ENCODE measurements at regions not wholly inside any gene's neighbourhood (a gene's known extent, or its start where the extent isn't known, plus 50 kb on each side); places are given as distances from the start of the nearest gene placed in this dataset.

GRCh38 chr3:72481542-72481941 lies 366.7 kb downstream of the SHQ1 start:
- Histone ChIP-seq H3K9me2 (no peaks in the 10 kb centered on the region), H3F3A (replicated peaks; ENCODE audit: insufficient read depth) (no peaks in the 10 kb centered on the region), H3K9ac (no peak overlapping the region), H3K36me3 (replicated peaks in 1 of 2; ENCODE audit: control insufficient read depth in 1 of 2, insufficient read depth in 2 of 2, low read length in 1 of 2) (no peaks in the 10 kb centered on the region), H3K79me2 (ENCODE audit: insufficient read depth) (no peaks in the 10 kb centered on the region), H3K27me3 (ENCODE audit: insufficient read depth) (no peaks in the 10 kb centered on the region), H2AFZ (ENCODE audit: low read depth) (no peak overlapping the region), H4K20me1 (ENCODE audit: insufficient read depth) (no peaks in the 10 kb centered on the region), H3K9me3 (no peaks in the 10 kb centered on the region), H3K4me2 (no peak overlapping the region), H3K27ac (ENCODE audit: low read depth in 2 of 2, low read length in 1 of 2) (no peak overlapping the region), H3K4me3 (ENCODE audit: low read depth in 2 of 2, low read length in 1 of 2) (no peak overlapping the region), H3K4me1 (ENCODE audit: control insufficient read depth in 1 of 2, insufficient read depth in 2 of 2, low read depth in 1 of 2, low read length in 1 of 2) (no peaks in the 10 kb centered on the region; a peak in 1 of 4 replicates)
- ChIA-PET CTCF (no interaction called here), POLR2A (no interaction called here)
- no peak for DNase-seq
- 80% methylated on average over 4 of the region's 4 CpGs for WGBS (ENCODE audit: low lambda C conversion rate)
- TF ChIP-seq NRF1 (IDR thresholded peaks at IDR 0.05; ENCODE audit: low read depth, low read length) (no peak), FOSL2 (IDR thresholded peaks at IDR 0.05; ENCODE audit: borderline replicate concordance, low read depth) (no peak), RXRA (IDR thresholded peaks at IDR 0.05; ENCODE audit: borderline replicate concordance, low read depth) (no peak), MAX (IDR thresholded peaks at IDR 0.05; ENCODE audit: low read depth) (no peak), PBX3 (IDR thresholded peaks at IDR 0.05) (no peak), TAF1 (IDR thresholded peaks at IDR 0.05; ENCODE audit: borderline replicate concordance, low read depth, low read length) (no peak), EP300 (IDR thresholded peaks at IDR 0.05; ENCODE audit: borderline replicate concordance in 1 of 2, low read depth in 1 of 2, low read length in 1 of 2) (no peak), USF2 (IDR thresholded peaks at IDR 0.05; ENCODE audit: borderline replicate concordance, low read depth, low read length) (no peak), EZH2phosphoT487 (IDR thresholded peaks at IDR 0.05; ENCODE audit: borderline replicate concordance, low read depth) (no peak)

- no peaks in the 10 kb centered on the region for H3K9me2 ChIP-seq
- H3K79me2 ChIP-seq (ENCODE audit: insufficient read depth) = no peaks in the 10 kb centered on the region
- POLR2A ChIA-PET = no interaction called here
- H3K4me1 ChIP-seq (ENCODE audit: control insufficient read depth in 1 of 2, insufficient read depth in 2 of 2, low read depth in 1 of 2, low read length in 1 of 2) = no peaks in the 10 kb centered on the region; a peak in 1 of 4 replicates
- H3K9ac ChIP-seq = no peak overlapping the region
- no peaks in the 10 kb centered on the region for H3K9me3 ChIP-seq
- no peak overlapping the region for H2AFZ ChIP-seq (ENCODE audit: low read depth)
- H3K4me2 ChIP-seq = no peak overlapping the region
- H4K20me1 ChIP-seq (ENCODE audit: insufficient read depth) = no peaks in the 10 kb centered on the region
- DNase-seq = no peak
- H3K27ac ChIP-seq (ENCODE audit: low read depth in 2 of 2, low read length in 1 of 2) = no peak overlapping the region
- no peak for TF ChIP-seq IRF3 (IDR thresholded peaks at IDR 0.05; ENCODE audit: low read depth, low read length)
- no peak for TF ChIP-seq EP300 (IDR thresholded peaks at IDR 0.05; ENCODE audit: borderline replicate concordance in 1 of 2, low read depth in 1 of 2, low read length in 1 of 2)
- TF ChIP-seq TCF12 (IDR thresholded peaks at IDR 0.05) = no peak
- CTCF ChIA-PET = no interaction called here
- H3K4me3 ChIP-seq (ENCODE audit: low read depth in 2 of 2, low read length in 1 of 2) = no peak overlapping the region
- H3K27me3 ChIP-seq (ENCODE audit: insufficient read depth) = no peaks in the 10 kb centered on the region
- H3F3A ChIP-seq (replicated peaks; ENCODE audit: insufficient read depth) = no peaks in the 10 kb centered on the region
- H3K36me3 ChIP-seq (replicated peaks in 1 of 2; ENCODE audit: control insufficient read depth in 1 of 2, insufficient read depth in 2 of 2, low read length in 1 of 2) = no peaks in the 10 kb centered on the region
Observed at GRCh38 chr3:72480366-72480765, 367.9 kb downstream of the SHQ1 start.
